ENCODE measurements at regions not wholly inside any gene's neighbourhood (a gene's known extent, or its start where the extent isn't known, plus 50 kb on each side); places are given as distances from the start of the nearest gene placed in this dataset.

DNA sequence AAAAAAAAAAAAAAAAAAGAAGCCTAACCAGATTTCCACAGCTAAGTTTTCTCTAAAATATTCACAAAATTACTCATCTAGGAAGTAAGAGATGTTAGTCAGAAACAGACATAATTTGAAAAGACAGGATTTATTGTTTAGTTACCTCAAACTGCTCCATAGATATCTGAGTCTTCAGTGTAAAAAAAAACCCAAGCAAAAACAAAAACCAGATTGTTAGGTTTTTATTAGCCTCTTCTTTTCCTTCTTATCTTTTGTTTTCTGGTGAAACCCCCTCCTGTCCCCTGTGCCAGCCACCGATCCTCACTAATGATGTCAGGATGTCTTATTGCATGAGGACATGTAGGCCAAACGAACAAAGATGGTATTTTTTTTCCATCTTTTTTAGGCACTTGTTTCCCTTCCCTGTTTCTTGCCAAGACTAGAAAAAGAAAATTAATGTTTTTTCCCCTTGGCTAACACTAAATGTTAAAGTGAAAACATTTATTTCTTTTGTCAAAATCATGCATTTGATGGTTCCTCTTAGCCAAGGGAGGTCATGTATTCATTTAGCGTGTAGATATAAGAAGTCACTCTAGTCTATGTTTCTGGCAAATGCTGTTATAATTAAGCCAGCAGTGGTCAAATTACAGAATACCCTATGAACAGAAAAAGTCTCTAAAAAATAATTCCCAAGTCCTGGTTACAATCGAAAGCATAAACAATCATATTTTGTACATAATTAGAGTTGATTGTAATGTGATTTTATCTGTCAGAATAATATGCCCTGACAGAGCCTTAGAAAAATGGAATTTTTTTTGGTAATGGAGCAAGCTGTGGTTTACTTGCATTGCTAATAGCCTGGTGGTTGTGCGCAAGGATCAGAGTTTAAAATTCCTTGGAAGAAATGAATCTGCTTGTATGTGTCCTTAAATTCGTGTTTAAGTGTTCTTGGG is 702.4 kb upstream of the FZD8 start:
- H3K4me3 ChIP-seq (ENCODE audit: insufficient read depth, low read depth, low read length): no peak overlapping the region
- ATAC-seq (ENCODE audit: low read depth) (peak; percentile 24; the same call in 1 of the 2 replicates), DNase-seq (peak; percentile 55)
- CTCF ChIA-PET: no interaction called here
- 0 out of 3 replicates have a peak overlapping the region, but pooled peaks have one; percentile 29 for H2BK15ac ChIP-seq (ENCODE audit: low read depth, low read length)
- no peak overlapping the region for H2AK9ac ChIP-seq (replicated peaks; ENCODE audit: low read depth, low read length, poor library complexity)
- H2AK5ac ChIP-seq (ENCODE audit: low read depth, low read length): no peak overlapping the region; the same call in 1 of the 2 replicates
- H3K4me1 ChIP-seq (ENCODE audit: control insufficient read depth, insufficient read depth, low read length): peaks cover 10% of the 10 kb centered on the region; the same call in 1 of the 2 replicates
- no peak overlapping the region for H3K9ac ChIP-seq (ENCODE audit: low read depth, low read length)
- dilution Hi-C loops (cut with HindIII; ENCODE audit: low sequenced_read_pairs, unreplicated experiment) (no loop called here), in situ Hi-C loops (cut with MboI; ENCODE audit: low sequenced_read_pairs) (no loop called here), intact Hi-C loops (cut with micrococcal nuclease) (loop anchor here (10.0 kb wide), 2 partner anchors 150 to 700 kb away; partner anchors contain the start of gene FZD8)
- H2AFZ ChIP-seq (replicated peaks; ENCODE audit: low read length, poor library complexity): no peak overlapping the region
- no peaks in the 10 kb centered on the region for H4K20me1 ChIP-seq (ENCODE audit: insufficient read depth, low read length)
- H4K91ac ChIP-seq (ENCODE audit: insufficient read depth, low read depth, low read length): peak overlapping the region; percentile 70; the same call in 1 of the 2 replicates
- peak overlapping the region; percentile 6 to 84; a peak in 2 of 4 replicates for H4K8ac ChIP-seq (ENCODE audit: low read depth in 2 of 2, low read length in 2 of 2)
- H3K4ac ChIP-seq (ENCODE audit: low read depth, low read length): peak overlapping the region; percentile 76
- peak overlapping the region; percentile 36 for H2BK5ac ChIP-seq (ENCODE audit: low read depth, low read length, poor library complexity, severe bottlenecking)
- H3K9me3 ChIP-seq (ENCODE audit: control insufficient read depth, insufficient read depth, low read length): no peaks in the 10 kb centered on the region
- peak overlapping the region; percentile 95; the same call in 1 of the 2 replicates for H3K18ac ChIP-seq (ENCODE audit: low read depth, low read length)
- POLR2A ChIA-PET (ENCODE audit: unreplicated experiment): no interaction called here
- no peak overlapping the region; the same call in 1 of the 2 replicates for H3K27ac ChIP-seq (ENCODE audit: insufficient read depth, low read length)
- H3K14ac ChIP-seq (replicated peaks; ENCODE audit: low read depth, low read length): peak overlapping the region; percentile 94; the same call in 1 of the 2 replicates
- H3K9me1 ChIP-seq (ENCODE audit: insufficient read depth, low read length): no peaks in the 10 kb centered on the region
- H3K36me3 ChIP-seq (ENCODE audit: control insufficient read depth, insufficient read depth, low read length): no peaks in the 10 kb centered on the region
- no peaks in the 10 kb centered on the region for H3K79me1 ChIP-seq (ENCODE audit: low read depth in 1 of 2, low read length in 2 of 2)
- H2BK20ac ChIP-seq (ENCODE audit: low read depth, low read length): peak overlapping the region; percentile 84; the same call in 1 of the 2 replicates
- H3K4me2 ChIP-seq (ENCODE audit: low read depth, low read length): no peak overlapping the region; the same call in 1 of the 2 replicates
- H3K56ac ChIP-seq (ENCODE audit: extremely low read depth, insufficient read depth, low read length): no peak overlapping the region
- H2BK120ac ChIP-seq (ENCODE audit: low read depth, low read length): peak overlapping the region; percentile 93
- H3K27me3 ChIP-seq (ENCODE audit: control insufficient read depth, insufficient read depth, low read length): no peaks in the 10 kb centered on the region
- H3K23ac ChIP-seq (ENCODE audit: low read depth, low read length): peak overlapping the region; percentile 75; the same call in 1 of the 2 replicates
- no CpG with 5 or more reads among the region's 6 CpGs for WGBS, 2 experiments (ENCODE audit: extremely low coverage in 2 of 2, insufficient read length in 1 of 2)
- H4K5ac ChIP-seq (ENCODE audit: low read depth, low read length): peak overlapping the region; percentile 92; the same call in 1 of the 2 replicates
- no TSS peak for BruUV-seq (replicated peaks)
- TF ChIP-seq, protein P1, sequence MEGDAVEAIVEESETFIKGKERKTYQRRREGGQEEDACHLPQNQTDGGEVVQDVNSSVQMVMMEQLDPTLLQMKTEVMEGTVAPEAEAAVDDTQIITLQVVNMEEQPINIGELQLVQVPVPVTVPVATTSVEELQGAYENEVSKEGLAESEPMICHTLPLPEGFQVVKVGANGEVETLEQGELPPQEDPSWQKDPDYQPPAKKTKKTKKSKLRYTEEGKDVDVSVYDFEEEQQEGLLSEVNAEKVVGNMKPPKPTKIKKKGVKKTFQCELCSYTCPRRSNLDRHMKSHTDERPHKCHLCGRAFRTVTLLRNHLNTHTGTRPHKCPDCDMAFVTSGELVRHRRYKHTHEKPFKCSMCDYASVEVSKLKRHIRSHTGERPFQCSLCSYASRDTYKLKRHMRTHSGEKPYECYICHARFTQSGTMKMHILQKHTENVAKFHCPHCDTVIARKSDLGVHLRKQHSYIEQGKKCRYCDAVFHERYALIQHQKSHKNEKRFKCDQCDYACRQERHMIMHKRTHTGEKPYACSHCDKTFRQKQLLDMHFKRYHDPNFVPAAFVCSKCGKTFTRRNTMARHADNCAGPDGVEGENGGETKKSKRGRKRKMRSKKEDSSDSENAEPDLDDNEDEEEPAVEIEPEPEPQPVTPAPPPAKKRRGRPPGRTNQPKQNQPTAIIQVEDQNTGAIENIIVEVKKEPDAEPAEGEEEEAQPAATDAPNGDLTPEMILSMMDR (conservative IDR thresholded peaks at IDR 0.05; ENCODE audit: low read depth, low read length): no peak
- TF ChIP-seq FOS (IDR thresholded peaks at IDR 0.05; ENCODE audit: low read depth, low read length) (no peak), SMC3 (IDR thresholded peaks at IDR 0.05; ENCODE audit: low read depth, low read length) (no peak), POLR2A (IDR thresholded peaks at IDR 0.05; ENCODE audit: low read depth, low read length) (no peak), BHLHE40 (IDR thresholded peaks at IDR 0.05; ENCODE audit: low read depth, low read length) (no peak), RCOR1 (IDR thresholded peaks at IDR 0.05; ENCODE audit: insufficient replicate concordance, low read length) (no peak), ELK1 (IDR thresholded peaks at IDR 0.05; ENCODE audit: borderline replicate concordance, low read depth, low read length) (no peak), MAZ (IDR thresholded peaks at IDR 0.05; ENCODE audit: borderline replicate concordance, low read depth, low read length) (no peak), CEBPB (IDR thresholded peaks at IDR 0.05; ENCODE audit: low read depth, low read length) (no peak), MAFK (IDR thresholded peaks at IDR 0.05; ENCODE audit: low read depth, low read length) (no peak), CHD1 (IDR thresholded peaks at IDR 0.05; ENCODE audit: low read depth, low read length) (no peak), USF2 (IDR thresholded peaks at IDR 0.05; ENCODE audit: low read depth, low read length) (no peak), MXI1 (IDR thresholded peaks at IDR 0.05; ENCODE audit: borderline replicate concordance, low read depth, low read length) (no peak)

Measured in IMR-90 (cell line).